SIG-M5 treated with dmso at 0.1 percent for 504 hours (cell line): ENCODE measurements at regions not wholly inside any gene's neighbourhood (a gene's known extent, or its start where the extent isn't known, plus 50 kb on each side); places are given as distances from the start of the nearest gene placed in this dataset.

Experiments used
- DNase-seq: peaks from one replicate; lab custom pipeline; 2025; ENCODE audit not compliant: unreplicated experiment; lab: John Stamatoyannopoulos, UW

DNA sequence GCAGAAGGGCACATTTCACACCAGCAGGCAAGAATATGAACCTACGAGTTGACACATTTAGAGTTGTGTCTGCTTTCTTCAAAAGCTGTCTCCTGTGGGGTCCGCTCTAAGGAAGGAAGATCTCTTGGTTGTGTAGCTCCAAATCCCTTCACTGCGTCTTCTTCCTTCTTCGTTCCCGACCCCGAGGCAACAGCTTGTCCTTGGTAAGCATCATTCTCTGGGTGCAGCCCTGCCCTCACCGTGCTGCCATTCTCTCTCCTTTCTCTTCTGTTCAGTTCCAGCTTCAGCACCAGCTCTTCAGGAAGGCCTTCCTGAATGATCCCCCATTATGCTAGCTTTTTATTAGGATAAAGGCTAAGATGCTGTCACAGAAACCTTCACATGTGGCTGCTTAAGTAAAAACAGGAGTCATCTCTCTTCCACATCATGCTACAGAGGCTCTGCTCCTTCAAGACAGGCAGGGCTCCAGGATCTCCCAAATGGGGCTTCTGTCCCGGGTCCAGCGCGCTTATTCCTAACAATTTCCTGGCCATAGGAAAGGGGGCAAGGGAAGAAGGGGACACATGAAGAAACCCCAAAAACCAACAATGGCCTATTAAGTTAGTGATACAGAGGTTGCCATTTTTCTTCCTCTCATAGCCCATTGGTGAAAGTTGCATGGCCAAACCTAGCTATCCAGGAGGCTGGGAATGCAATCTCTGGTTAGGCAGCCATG, 52.2 kb upstream of the SHH start:
- no peak for DNase-seq

DNA sequence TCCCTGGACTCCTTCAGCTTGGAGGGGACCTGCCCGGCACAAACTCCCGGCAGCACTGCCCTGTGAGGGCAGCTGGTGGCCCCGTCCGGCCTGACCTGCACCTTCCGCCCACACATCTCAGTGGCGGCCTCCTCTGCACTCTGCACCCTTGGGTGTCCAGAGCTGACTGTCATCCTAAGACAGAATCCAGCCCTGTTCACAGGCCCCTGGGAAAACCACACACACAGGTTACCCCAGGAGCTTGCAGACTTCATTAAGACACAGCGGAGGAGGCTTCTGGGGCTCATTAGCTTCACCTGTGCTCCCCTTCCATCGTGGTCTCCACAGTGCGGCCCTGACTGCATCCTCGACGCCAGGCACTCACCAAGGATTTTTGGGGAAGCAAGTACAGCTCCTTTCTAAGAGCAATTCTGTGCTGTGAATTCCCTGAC, 51.5 kb upstream of the SHH start:
- DNase-seq, result no peak

DNA sequence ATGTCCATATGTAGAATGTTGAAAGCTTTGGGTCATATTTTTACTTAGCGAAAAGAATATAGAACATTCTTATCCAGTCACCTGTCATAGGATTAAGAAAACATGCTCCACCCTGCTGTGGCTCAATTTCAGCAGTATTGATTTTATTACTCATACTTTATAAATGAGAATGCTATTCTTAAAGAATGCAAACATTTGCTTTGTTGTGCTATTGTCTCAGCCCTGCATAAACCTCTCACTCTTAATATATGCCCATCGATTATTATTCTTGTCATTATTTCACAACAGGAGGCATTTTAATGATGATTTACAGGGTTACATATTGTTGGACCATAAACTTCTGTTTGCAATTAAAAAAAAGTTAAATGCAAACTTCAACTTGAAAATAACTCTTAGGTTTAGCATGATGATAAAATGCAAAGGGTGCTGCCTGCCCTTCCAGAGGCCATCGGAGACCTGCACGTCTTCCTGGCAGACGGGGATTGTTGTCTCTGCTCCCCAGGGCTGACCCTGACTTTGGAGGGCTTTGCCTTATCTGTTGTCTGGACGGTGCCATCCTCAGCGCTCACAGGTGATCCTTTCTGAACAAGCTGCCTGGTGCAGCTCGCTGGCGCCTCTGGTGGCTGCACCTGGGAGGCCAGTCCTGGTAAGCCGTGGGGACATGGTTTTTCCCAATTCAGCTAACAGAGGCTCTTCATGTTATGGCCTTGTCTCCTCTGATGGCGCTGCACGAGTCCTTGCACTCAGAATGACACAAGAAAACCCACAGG, 50.0 kb upstream of the SHH start:
- no peak for DNase-seq
